AG10803 (cell line): ENCODE measurements at regions not wholly inside any gene's neighbourhood (a gene's known extent, or its start where the extent isn't known, plus 50 kb on each side); places are given as distances from the start of the nearest gene placed in this dataset.
"Not testable (repeated sequence)": the region's sequence is repeated elsewhere in the genome, so short reads cannot be mapped to it uniquely, and the experiment has no call there.

ENCODE experiments used
- DNase-seq: peaks from one replicate; pipeline ENCODE4 v3.0.0; 2010; ENCODE audit warnings: low read depth
- H3K4me3 ChIP-seq: 2 replicates; pipeline ENCODE4 v1.5.1; 2011; ENCODE audit warnings: mild to moderate bottlenecking, low read length, control low read depth
- CTCF ChIP-seq: conservative IDR thresholded peaks from 2 replicates; pipeline ENCODE4 v1.5.1; 2011; ENCODE audit warnings: mild to moderate bottlenecking, low read length, control low read depth, inconsistent platforms

GRCh38 chr20:52010541-52010940 is 181.0 kb downstream of the ZFP64 start:
- no peak for DNase-seq
- TF ChIP-seq CTCF: no peak
- H3K4me3 ChIP-seq: no peak overlapping the region

GRCh38 chr20:52008874-52009273 is 182.7 kb downstream of the ZFP64 start:
- TF ChIP-seq CTCF: no peak
- no peak for DNase-seq
- no peak overlapping the region for H3K4me3 ChIP-seq

- TF ChIP-seq CTCF: no peak
- DNase-seq: peak; percentile 79
- no peak overlapping the region for H3K4me3 ChIP-seq
These were observed 186.9 kb downstream of the ZFP64 start for GRCh38 chr20:52004715-52005114.

GRCh38 chr20:52004018-52004417 is 187.6 kb downstream of the ZFP64 start:
- TF ChIP-seq CTCF: no peak
- no peak overlapping the region for H3K4me3 ChIP-seq
- no peak for DNase-seq

- DNase-seq: no peak
- no peak overlapping the region for H3K4me3 ChIP-seq
- no peak for TF ChIP-seq CTCF
These were observed 188.2 kb downstream of the ZFP64 start for GRCh38 chr20:52003415-52003814.

GRCh38 chr20:52001999-52002666 is 189.4 kb downstream of the ZFP64 start:
- peak; percentile 39 for TF ChIP-seq CTCF
- no peak for DNase-seq
- no peak overlapping the region for H3K4me3 ChIP-seq

GRCh38 chr20:51997281-51997936 is 194.2 kb downstream of the ZFP64 start:
- not testable (repeated sequence) for DNase-seq, H3K4me3 ChIP-seq
